ENCODE measurements at regions not wholly inside any gene's neighbourhood (a gene's known extent, or its start where the extent isn't known, plus 50 kb on each side); places are given as distances from the start of the nearest gene placed in this dataset.

DNA sequence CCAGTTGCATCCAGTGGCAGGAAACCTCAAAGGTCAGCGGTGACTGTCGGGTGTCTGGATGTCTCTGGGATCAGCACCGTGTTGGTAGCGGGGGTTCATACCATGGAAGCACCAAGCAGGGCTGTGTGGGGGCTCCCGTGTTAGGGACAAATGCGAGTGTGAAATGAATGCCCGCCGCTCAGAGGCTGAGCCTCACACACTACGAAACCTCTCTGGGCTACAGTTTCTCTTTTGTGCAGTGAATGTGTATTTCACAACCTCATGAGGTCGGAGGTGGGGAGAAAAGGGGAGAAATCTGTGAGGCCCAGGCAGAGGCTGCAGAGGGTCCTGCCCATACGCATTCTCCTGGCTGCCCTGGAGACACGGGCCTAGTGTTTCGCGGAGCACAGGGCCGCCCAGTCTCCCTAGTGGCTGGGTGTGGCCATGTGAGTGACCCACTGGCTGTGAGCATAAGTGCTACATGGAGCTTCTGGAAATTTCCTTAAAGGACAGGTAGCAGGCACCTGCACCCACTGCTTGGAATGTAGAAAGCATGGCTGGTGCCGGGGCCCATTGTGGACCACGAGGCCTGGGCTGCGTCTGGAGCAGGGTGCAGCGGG, 138.0 kb upstream of the GLI2 start:
- TF ChIP-seq, protein P1, sequence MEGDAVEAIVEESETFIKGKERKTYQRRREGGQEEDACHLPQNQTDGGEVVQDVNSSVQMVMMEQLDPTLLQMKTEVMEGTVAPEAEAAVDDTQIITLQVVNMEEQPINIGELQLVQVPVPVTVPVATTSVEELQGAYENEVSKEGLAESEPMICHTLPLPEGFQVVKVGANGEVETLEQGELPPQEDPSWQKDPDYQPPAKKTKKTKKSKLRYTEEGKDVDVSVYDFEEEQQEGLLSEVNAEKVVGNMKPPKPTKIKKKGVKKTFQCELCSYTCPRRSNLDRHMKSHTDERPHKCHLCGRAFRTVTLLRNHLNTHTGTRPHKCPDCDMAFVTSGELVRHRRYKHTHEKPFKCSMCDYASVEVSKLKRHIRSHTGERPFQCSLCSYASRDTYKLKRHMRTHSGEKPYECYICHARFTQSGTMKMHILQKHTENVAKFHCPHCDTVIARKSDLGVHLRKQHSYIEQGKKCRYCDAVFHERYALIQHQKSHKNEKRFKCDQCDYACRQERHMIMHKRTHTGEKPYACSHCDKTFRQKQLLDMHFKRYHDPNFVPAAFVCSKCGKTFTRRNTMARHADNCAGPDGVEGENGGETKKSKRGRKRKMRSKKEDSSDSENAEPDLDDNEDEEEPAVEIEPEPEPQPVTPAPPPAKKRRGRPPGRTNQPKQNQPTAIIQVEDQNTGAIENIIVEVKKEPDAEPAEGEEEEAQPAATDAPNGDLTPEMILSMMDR (IDR thresholded peaks at IDR 0.05; ENCODE audit: low read depth, low read length, poor library complexity, severe bottlenecking), result no peak
- no peak for TF ChIP-seq EZH2phosphoT487 (IDR thresholded peaks at IDR 0.05; ENCODE audit: borderline replicate concordance, low read length)
